HepG2 (cell line): ENCODE measurements at regions not wholly inside any gene's neighbourhood (a gene's known extent, or its start where the extent isn't known, plus 50 kb on each side); places are given as distances from the start of the nearest gene placed in this dataset.

Source experiments
- LCORL ChIP-seq, 2 experiments: fragments of 450-650 bp in 1 of 2; sonication (generic) in 1 of 2; formaldehyde crosslinking in 1 of 2; IDR thresholded peaks; 2 replicates each; pipeline versions ENCODE4 v1.5.0 to v1.6.1; 2017 to 2020; ENCODE audit warnings: antibody characterized with exemption in 1 of 2, missing genetic modification reagents in 1 of 2
- SAFB2 ChIP-seq: sonication (generic); formaldehyde crosslinking; IDR thresholded peaks from 2 replicates; pipeline ENCODE4 v1.5.1; 2020; ENCODE audit warnings: missing genetic modification reagents, low read depth, mild to moderate bottlenecking, borderline replicate concordance
- SMYD3 ChIP-seq: sonication (generic); formaldehyde crosslinking; IDR thresholded peaks from 2 replicates; pipeline ENCODE4 v1.8.1; 2023; ENCODE audit warnings: mild to moderate bottlenecking, missing genetic modification reagents
- ZNF569 ChIP-seq: sonication (generic); formaldehyde crosslinking; IDR thresholded peaks from 2 replicates; pipeline ENCODE4 v1.5.0; 2020; ENCODE audit warnings: mild to moderate bottlenecking, missing genetic modification reagents, moderate library complexity, borderline replicate concordance
- ZNF879 ChIP-seq: sonication (generic); formaldehyde crosslinking; IDR thresholded peaks from 2 replicates; pipeline ENCODE4 v1.8.1; 2023; ENCODE audit warnings: missing genetic modification reagents
- TF ChIP-seq, protein P1 (sequence below): sonication (generic); formaldehyde crosslinking; IDR thresholded peaks from 2 replicates; pipeline ENCODE4 v1.4.0; 2020; ENCODE audit warnings: mild to moderate bottlenecking, missing genetic modification reagents
- TF ChIP-seq, protein P2 (sequence below), 2 experiments: fragments of 450-650 bp in 1 of 2; sonication (generic) in 1 of 2; formaldehyde crosslinking in 1 of 2; IDR thresholded peaks; 2 replicates each; pipeline versions ENCODE4 v1.6.1 to v1.8.0; 2016 to 2022; ENCODE audit warnings: antibody characterized with exemption in 1 of 2, mild to moderate bottlenecking in 1 of 2, missing genetic modification reagents in 1 of 2
- TF ChIP-seq, protein P3 (sequence below): sonication (generic); formaldehyde crosslinking; IDR thresholded peaks from 2 replicates; pipeline ENCODE4 v1.4.0; 2020; ENCODE audit warnings: missing genetic modification reagents

DNA sequence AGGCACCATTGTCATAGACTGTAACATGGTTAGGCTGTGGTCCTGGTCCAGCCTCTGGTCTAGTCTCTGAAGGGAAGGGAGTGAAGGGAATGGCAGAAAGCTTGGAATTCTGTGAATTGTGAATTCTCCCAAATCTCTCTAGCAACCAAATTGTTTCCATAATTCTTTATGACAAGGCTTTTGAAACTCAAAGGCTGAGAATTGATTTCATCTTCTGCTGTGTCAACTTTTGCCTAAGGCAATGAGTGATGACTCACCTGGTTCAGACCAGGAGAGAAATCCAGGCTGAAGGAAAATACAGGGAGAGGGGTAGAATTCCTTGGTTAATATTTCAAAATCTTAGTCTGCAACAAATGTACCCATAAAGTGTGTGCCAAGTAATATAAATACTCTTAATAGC is 82.6 kb upstream of the ADPGK start (continued):
- TF ChIP-seq, protein P1, sequence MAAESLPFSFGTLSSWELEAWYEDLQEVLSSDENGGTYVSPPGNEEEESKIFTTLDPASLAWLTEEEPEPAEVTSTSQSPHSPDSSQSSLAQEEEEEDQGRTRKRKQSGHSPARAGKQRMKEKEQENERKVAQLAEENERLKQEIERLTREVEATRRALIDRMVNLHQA, result no peak
- TF ChIP-seq, protein P2, sequence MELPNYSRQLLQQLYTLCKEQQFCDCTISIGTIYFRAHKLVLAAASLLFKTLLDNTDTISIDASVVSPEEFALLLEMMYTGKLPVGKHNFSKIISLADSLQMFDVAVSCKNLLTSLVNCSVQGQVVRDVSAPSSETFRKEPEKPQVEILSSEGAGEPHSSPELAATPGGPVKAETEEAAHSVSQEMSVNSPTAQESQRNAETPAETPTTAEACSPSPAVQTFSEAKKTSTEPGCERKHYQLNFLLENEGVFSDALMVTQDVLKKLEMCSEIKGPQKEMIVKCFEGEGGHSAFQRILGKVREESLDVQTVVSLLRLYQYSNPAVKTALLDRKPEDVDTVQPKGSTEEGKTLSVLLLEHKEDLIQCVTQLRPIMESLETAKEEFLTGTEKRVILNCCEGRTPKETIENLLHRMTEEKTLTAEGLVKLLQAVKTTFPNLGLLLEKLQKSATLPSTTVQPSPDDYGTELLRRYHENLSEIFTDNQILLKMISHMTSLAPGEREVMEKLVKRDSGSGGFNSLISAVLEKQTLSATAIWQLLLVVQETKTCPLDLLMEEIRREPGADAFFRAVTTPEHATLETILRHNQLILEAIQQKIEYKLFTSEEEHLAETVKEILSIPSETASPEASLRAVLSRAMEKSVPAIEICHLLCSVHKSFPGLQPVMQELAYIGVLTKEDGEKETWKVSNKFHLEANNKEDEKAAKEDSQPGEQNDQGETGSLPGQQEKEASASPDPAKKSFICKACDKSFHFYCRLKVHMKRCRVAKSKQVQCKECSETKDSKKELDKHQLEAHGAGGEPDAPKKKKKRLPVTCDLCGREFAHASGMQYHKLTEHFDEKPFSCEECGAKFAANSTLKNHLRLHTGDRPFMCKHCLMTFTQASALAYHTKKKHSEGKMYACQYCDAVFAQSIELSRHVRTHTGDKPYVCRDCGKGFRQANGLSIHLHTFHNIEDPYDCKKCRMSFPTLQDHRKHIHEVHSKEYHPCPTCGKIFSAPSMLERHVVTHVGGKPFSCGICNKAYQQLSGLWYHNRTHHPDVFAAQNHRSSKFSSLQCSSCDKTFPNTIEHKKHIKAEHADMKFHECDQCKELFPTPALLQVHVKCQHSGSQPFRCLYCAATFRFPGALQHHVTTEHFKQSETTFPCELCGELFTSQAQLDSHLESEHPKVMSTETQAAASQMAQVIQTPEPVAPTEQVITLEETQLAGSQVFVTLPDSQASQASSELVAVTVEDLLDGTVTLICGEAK (IDR thresholded peaks at IDR 0.05), result no peak
- TF ChIP-seq, protein P2 (CRISPR knock-in tag; IDR thresholded peaks at IDR 0.05), result no peak
- TF ChIP-seq, protein P3, sequence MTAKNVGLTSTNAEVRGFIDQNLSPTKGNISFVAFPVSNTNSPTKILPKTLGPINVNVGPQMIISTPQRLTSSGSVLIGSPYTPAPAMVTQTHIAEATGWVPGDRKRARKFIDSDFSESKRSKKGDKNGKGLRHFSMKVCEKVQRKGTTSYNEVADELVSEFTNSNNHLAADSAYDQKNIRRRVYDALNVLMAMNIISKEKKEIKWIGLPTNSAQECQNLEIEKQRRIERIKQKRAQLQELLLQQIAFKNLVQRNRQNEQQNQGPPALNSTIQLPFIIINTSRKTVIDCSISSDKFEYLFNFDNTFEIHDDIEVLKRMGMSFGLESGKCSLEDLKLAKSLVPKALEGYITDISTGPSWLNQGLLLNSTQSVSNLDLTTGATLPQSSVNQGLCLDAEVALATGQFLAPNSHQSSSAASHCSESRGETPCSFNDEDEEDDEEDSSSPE (CRISPR knock-in tag), result no peak
- TF ChIP-seq ZNF879 (CRISPR knock-in tag) (no peak), LCORL (IDR thresholded peaks at IDR 0.05) (no peak), LCORL (CRISPR knock-in tag; IDR thresholded peaks at IDR 0.05) (no peak), SMYD3 (CRISPR knock-in tag) (no peak), ZNF569 (CRISPR knock-in tag) (no peak), SAFB2 (no peak)
